ENCODE measurements at regions not wholly inside any gene's neighbourhood (a gene's known extent, or its start where the extent isn't known, plus 50 kb on each side); places are given as distances from the start of the nearest gene placed in this dataset.

- TF ChIP-seq CTCF (IDR thresholded peaks at IDR 0.05; ENCODE audit: poor library complexity, severe bottlenecking): no peak
- Histone ChIP-seq H3K27me3 (ENCODE audit: insufficient read depth, poor library complexity, severe bottlenecking) (no peaks in the 10 kb centered on the region), H3K9me3 (ENCODE audit: severe bottlenecking) (no peaks in the 10 kb centered on the region), H3K27ac (ENCODE audit: poor library complexity, severe bottlenecking) (no peak overlapping the region), H3K4me1 (ENCODE audit: insufficient read depth, poor library complexity, severe bottlenecking) (peaks cover 7% of the 10 kb centered on the region), H3K4me3 (ENCODE audit: severe bottlenecking) (no peak overlapping the region), H3K36me3 (ENCODE audit: low read depth) (no peaks in the 10 kb centered on the region)
- DNase-seq (ENCODE audit: low spot score) (no peak), ATAC-seq (ENCODE audit: low read depth) (no peak)
Measured at GRCh38 chr3:72272356-72272755, 487.4 kb upstream of the PROK2 start.

GRCh38 chr3:72271923-72272322, 487.0 kb upstream of the PROK2 start:
- no peak for ATAC-seq (ENCODE audit: low read depth)
- H3K9me3 ChIP-seq (ENCODE audit: severe bottlenecking): no peaks in the 10 kb centered on the region
- H3K27ac ChIP-seq (ENCODE audit: poor library complexity, severe bottlenecking): no peak overlapping the region
- H3K4me1 ChIP-seq (ENCODE audit: insufficient read depth, poor library complexity, severe bottlenecking): peaks cover 7% of the 10 kb centered on the region
- no peaks in the 10 kb centered on the region for H3K27me3 ChIP-seq (ENCODE audit: insufficient read depth, poor library complexity, severe bottlenecking)
- no peak for DNase-seq (ENCODE audit: low spot score)
- H3K4me3 ChIP-seq (ENCODE audit: severe bottlenecking): no peak overlapping the region
- no peak for TF ChIP-seq CTCF (IDR thresholded peaks at IDR 0.05; ENCODE audit: poor library complexity, severe bottlenecking)
- H3K36me3 ChIP-seq (ENCODE audit: low read depth): no peaks in the 10 kb centered on the region

GRCh38 chr3:72271216-72271615, 486.3 kb upstream of the PROK2 start:
- Histone ChIP-seq H3K4me1 (ENCODE audit: insufficient read depth, poor library complexity, severe bottlenecking) (peaks cover 7% of the 10 kb centered on the region), H3K36me3 (ENCODE audit: low read depth) (no peaks in the 10 kb centered on the region), H3K9me3 (ENCODE audit: severe bottlenecking) (no peaks in the 10 kb centered on the region), H3K27ac (ENCODE audit: poor library complexity, severe bottlenecking) (no peak overlapping the region), H3K4me3 (ENCODE audit: severe bottlenecking) (no peak overlapping the region), H3K27me3 (ENCODE audit: insufficient read depth, poor library complexity, severe bottlenecking) (no peaks in the 10 kb centered on the region)
- no peak for TF ChIP-seq CTCF (IDR thresholded peaks at IDR 0.05; ENCODE audit: poor library complexity, severe bottlenecking)
- no peak for ATAC-seq (ENCODE audit: low read depth)
- DNase-seq (ENCODE audit: low spot score): no peak

- no peak for DNase-seq (ENCODE audit: low spot score)
- Histone ChIP-seq H3K27ac (ENCODE audit: poor library complexity, severe bottlenecking) (no peak overlapping the region), H3K9me3 (ENCODE audit: severe bottlenecking) (no peaks in the 10 kb centered on the region), H3K27me3 (ENCODE audit: insufficient read depth, poor library complexity, severe bottlenecking) (no peaks in the 10 kb centered on the region), H3K4me1 (ENCODE audit: insufficient read depth, poor library complexity, severe bottlenecking) (peaks cover 7% of the 10 kb centered on the region), H3K4me3 (ENCODE audit: severe bottlenecking) (no peak overlapping the region), H3K36me3 (ENCODE audit: low read depth) (no peaks in the 10 kb centered on the region)
- ATAC-seq (ENCODE audit: low read depth): no peak
- no peak for TF ChIP-seq CTCF (IDR thresholded peaks at IDR 0.05; ENCODE audit: poor library complexity, severe bottlenecking)
Measured at GRCh38 chr3:72270730-72271129, 485.8 kb upstream of the PROK2 start.

- no peak for TF ChIP-seq CTCF (IDR thresholded peaks at IDR 0.05; ENCODE audit: poor library complexity, severe bottlenecking)
- Histone ChIP-seq H3K4me1 (ENCODE audit: insufficient read depth, poor library complexity, severe bottlenecking) (peaks cover 7% of the 10 kb centered on the region), H3K9me3 (ENCODE audit: severe bottlenecking) (no peaks in the 10 kb centered on the region), H3K27me3 (ENCODE audit: insufficient read depth, poor library complexity, severe bottlenecking) (no peaks in the 10 kb centered on the region), H3K36me3 (ENCODE audit: low read depth) (no peaks in the 10 kb centered on the region), H3K4me3 (ENCODE audit: severe bottlenecking) (no peak overlapping the region), H3K27ac (ENCODE audit: poor library complexity, severe bottlenecking) (no peak overlapping the region)
- DNase-seq (ENCODE audit: low spot score) (no peak), ATAC-seq (ENCODE audit: low read depth) (peak; percentile 78)
Measured at GRCh38 chr3:72270072-72270681, 485.2 kb upstream of the PROK2 start.
